HG03108 (cell line): ENCODE measurements at regions not wholly inside any gene's neighbourhood (a gene's known extent, or its start where the extent isn't known, plus 50 kb on each side); places are given as distances from the start of the nearest gene placed in this dataset.
"Not testable (repeated sequence)": the region's sequence is repeated elsewhere in the genome, so short reads cannot be mapped to it uniquely, and the experiment has no call there.

Experiments
- ATAC-seq: cut with Tn5 transposase; IDR thresholded peaks from one replicate; pipeline ENCODE4 v1.9.1; 2021; ENCODE audit warnings: moderate library complexity; ENCODE audit not compliant: unreplicated experiment

DNA sequence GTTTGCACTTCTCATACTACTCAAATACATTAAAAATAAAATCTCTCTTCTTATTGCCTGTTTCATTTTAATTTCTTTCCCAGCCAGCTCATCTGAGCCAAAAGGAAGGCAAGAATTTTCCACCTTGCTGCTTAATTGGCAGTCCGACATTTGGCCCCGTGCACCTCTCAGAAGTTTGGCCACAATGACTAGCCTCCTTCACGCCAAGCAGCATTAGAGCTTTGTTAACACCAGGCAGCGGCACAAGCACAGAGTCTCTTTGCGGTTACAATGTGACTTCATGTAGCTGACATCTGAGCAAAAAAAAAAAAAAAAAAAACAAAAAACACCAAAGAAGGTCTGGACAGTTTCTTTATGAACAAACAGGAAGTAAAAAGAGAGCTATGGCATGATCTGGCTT is 248.9 kb downstream of the OSR1 start:
- ATAC-seq, result no peak

DNA sequence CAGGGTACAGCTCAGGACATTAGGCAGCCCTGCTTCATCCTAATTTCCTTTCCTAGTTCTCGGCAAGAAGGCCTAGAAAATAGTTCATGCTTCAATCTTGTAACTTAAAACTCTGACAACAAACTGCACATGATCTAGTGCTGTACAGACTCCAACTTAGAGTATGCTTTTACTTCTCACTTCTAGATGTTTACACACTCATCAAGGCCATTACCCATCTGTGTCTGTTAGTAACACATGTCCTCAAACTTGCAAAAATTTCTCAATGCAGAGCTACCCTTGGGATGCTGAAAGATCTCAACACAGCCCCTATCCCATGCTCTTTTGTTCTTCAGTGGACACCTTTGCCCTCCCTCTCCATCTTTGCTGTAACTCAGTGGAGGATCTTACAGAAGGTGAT is 252.0 kb downstream of the OSR1 start:
- no peak for ATAC-seq

DNA sequence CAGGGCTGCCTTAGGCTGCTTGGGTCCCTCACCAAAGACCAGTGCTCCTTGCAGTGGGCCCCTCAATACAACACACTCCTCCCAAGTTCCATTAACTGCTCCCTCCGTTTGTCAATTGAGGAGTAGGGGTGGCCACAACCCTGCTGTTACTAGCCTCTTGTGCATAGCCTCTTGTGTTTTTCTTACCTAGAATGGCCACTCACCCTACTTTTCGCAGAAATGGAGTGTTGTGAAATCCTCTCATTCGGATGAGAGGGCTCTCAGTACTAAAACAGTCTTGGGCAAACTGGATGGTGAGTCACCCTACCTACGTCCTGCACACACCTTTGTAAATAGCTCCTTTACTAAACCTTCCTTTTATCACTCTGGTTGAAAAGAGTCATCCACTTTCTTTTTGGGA is 253.9 kb downstream of the OSR1 start:
- no peak for ATAC-seq

- no peak for ATAC-seq
These were observed 255.6 kb downstream of the OSR1 start for GRCh38 chr2:19102696-19103423.

DNA sequence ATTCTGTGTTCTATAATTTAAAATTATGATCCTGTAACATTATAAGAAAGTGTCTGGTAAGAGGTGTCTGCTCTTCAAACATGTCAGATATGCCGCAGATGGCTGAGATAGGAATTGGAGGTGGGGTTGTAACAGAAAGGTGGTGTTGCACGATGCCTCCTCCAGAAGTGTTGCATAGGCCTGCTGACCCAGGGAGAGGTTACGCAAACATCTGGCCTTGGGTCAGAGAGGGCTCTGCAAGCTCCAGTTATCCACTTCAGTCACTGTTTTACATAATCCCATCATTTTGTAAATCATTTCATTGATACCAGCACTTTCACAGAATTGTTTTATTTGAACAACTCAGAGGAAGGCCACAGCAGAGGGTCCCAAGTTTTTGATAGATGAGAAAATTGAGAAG is 256.5 kb downstream of the OSR1 start:
- no peak for ATAC-seq

DNA sequence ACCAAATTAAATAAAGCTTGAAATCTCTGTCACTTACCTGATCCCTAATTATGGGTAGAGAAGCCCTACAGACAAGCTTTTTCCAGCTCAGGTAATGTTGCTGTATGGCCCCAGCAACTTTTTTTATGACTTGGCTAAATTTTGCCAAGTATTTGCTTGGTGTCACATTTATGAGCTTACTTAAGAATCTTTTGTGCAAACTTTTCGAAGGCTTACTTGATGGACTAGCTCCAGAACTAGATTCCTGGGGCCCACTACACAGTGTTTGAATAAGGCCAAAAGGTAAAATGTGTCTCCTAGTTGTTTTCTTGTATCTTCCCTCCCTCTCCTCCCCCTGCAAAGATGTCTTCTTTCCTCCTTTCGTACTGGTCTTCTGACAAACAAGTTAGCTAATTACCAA is 257.9 kb downstream of the OSR1 start:
- ATAC-seq, result no peak

DNA sequence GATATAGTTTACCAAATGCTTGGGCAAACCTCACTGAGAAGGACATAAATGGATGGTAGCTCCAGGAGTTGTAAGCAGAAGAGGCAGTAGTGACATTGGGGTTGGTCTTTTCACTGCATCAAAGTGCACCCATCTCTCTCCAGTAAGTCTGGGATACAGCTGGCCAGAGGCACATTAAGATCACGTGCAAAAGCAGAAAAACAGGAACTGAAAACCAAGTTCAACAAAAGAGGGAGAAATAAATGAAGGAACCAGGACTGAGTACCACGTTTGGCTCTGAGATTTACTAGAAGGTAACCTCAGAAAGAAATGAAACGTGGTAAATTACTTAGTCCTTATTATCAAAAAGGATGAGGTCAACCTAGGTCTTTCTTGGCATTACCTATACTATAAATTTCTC is 259.2 kb downstream of the OSR1 start:
- ATAC-seq, result no peak

DNA sequence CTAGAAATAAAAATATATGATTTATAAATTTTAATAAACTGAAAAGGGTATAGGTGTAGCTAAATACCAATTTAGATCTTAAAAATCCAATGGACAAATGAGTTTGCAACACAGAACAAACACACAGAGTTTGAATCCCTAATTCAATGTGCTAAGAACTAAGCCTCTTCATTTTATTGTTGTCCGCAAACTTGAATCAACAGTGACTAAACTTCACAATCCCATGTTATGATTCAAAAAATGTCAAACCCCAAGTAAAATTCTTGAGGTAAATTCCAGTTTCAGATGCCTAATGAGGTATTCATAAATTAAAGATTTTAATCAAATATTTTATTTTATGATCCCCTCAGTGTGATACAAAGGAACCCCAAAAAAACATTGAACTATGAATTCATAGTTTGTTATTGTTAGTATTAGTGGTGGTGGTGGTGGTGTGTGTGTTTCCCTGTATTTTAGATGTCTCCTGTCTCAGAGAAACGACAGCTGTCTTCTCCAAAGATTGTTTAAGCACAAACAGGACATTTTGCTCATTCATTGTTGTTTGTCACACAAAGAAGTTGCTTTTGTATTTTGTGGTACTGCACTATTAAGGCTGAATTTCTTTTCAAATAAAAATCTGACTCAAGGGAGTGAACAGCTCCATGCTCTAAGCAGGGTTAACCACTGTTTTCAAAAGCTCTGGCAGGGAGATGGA is 259.8 kb downstream of the OSR1 start:
- ATAC-seq, result no peak

DNA sequence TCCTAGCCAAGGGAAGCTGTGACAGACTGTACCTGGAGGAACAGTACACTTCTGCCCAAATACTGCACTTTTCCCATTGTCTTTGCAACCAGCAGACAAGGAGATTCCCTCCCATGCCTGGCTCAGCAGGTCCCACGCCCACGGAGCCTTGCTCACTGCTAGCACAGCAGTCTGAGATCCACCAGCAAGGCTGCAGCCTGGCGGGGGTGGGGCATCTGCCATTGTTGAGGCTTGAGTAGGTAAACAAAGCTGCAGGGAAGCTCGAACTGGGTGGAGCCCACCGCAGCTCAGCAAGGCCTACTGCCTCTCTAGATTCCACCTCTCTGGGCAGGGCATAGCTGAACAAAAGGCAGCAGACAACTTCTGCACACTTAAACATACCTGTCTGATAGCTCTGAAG is 268.9 kb downstream of the OSR1 start:
- not testable (repeated sequence) for ATAC-seq

DNA sequence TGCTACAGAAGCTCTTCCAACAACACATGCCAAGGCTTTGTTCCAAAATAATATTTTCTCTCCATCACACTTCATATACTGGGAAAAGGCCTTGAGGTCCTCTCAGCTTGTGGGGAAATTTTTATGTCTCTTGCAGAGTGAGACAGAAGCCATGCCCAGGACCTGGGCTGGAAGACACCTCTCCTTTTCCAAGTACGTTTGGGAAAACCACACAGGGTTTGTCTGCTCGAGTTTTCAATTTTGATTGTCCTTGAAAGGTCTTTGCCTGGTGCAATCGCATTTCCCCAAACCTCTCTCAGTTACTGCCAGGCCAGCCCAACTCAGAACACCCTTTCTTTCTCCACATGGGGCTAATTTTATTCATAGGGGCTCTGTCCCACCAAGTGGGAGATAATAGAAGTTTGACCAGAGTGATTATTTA is 272.2 kb downstream of the OSR1 start:
- no peak for ATAC-seq

DNA sequence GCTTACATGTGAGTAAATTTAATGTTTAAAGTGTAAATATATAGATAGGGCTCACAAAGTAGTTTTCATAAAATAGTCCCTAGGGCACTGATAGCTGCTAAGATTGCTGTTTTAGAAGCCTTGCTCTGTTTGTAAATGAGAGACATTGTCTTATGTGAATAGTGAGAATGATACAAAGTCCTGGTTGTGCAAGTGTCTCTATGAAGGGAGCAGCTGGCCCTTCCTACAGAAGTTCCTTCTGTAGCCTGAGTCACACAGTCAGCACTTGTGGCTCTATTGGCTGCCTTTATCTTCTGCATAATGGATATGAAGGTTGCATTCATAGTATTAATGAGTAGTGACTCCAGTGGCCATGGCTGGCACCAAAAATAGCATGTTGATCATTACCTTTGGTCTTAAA is 279.7 kb downstream of the OSR1 start:
- no peak for ATAC-seq

DNA sequence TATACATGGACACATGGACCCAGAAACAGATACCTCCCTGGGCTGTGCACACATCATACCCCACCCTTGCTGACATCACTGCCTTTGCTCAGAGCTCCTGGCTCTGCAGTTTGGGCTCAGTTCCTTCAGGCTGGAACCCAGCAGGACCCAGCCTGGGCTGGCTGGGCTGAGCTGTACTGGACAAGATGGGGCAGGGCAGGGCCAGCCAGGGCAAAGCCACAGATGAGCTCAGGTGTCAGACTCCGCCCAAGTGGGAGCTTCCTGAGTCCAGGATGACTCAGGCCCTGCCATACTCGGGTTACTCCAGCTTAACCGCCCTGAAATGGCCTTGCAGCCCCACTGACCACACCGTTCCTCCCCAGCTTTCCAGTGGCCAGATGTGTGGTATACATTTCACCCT is 284.9 kb downstream of the OSR1 start:
- ATAC-seq, result no peak

DNA sequence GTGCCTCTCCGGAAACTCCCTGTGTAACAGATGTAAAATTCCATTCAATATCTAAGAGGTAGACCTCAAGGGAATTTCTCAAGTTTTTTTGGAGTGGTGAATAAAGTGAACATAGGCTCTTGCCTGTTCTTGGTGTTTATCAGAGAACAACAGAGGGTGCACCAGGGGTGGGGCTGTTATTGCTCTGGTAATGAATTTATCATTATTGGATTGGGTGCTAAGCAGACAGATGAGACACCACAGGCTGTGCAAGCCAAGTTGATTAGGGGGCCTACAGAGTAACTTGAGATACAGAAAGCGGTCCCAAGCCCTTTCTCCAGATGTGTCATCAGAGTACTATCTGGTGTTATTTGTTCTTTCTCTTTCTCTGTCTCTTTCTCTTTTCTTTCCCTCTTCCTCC is 286.3 kb downstream of the OSR1 start:
- ATAC-seq, result no peak

DNA sequence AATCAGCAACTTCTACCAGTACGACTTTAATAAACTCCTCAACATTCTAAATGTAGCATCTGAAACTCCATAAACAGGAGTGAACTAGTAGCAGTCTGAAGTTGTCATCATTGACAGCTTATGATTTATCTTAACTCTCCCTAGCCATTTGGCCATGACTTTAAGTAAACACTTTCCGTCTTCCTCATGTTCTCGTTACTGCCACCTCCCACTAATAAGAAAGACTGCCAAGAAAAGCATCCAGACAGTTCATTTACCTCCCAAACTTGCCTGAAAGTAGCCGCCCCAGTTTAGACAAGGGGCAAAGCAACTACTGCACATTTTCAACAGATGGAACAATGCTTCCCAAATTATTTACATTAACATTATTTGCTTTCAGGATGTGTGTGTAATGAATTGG is 287.5 kb downstream of the OSR1 start:
- no peak for ATAC-seq

DNA sequence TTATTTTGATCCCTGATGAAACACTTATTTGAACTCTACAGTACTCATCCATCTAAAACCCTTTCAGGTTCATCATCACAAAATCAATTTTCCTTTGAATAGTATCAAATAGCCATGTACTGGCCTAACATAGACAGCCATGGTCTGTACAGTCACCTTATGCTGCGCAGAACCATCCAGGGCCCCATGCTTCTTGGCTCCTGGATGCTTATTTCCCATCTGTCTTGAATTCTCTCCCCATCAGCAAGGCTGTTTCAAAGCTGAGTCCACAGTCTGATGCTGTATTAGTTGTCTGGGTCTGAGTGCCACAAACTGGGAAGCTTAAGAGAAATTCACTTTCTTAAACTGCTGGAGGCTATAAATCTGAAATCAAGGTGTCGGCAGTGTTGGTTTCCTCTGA is 290.2 kb downstream of the OSR1 start:
- ATAC-seq, result no peak

- no peak for ATAC-seq
These were observed 296.1 kb downstream of the OSR1 start for GRCh38 chr2:19062370-19062769.

DNA sequence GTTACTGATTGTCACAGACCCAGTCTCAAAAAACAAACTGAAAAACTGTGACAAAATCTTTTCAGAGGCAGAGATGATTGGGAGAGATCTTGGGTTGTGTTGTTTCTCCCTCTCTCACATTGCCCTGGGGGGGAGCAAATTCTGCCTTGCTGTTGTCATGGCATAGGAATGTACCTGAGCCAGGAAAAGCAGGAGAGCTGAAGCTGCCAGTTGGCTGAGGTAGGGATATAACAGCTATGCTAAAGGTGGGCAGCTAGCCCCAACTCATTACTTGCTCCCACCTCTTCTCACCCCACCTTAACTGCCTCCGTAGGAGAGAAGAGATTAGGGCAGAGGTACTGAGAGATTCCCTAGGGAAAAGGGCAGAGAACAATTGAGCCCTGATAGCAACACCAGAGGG is 299.3 kb downstream of the OSR1 start:
- no peak for ATAC-seq

DNA sequence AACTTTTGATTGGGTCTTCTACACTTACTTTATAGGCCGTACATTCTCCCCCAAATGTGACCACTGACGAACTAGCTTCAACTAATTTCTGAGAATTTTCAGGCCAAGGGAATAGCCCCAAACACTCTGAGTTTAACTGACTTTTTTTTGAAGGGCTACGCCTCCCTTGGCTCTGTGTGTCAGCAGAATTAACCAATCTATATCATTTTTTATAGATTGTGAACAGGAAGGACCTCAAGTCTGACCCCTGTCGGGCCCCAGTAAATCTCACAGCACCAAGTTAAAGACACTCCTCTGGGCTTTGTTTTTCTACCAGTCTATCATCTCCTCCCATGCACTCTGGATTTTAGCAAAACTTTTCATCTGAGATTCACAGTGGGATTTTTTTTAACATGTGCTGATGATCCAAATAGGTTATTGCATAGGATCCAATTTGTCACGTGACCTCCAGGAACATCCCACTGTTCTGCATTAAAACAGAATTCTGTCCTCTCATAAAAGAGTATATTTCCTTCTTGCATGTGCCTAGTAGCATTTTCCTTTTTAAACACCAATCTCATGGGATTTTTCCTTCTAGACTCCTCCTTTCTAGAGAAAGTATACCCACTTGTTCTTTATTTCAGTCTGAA is 307.1 kb downstream of the OSR1 start:
- ATAC-seq, result no peak

GRCh38 chr2:19050354-19050753 is 308.1 kb downstream of the OSR1 start:
- no peak for ATAC-seq

- no peak for ATAC-seq
These were observed 309.7 kb downstream of the OSR1 start for GRCh38 chr2:19048593-19049266.

GRCh38 chr2:19046986-19047780 is 311.2 kb downstream of the OSR1 start:
- peak; percentile 86 for ATAC-seq
